GM12873 (cell line): ENCODE measurements at regions not wholly inside any gene's neighbourhood (a gene's known extent, or its start where the extent isn't known, plus 50 kb on each side); places are given as distances from the start of the nearest gene placed in this dataset.

Experiments used
- CTCF ChIP-seq: IDR thresholded peaks from 2 replicates; pipeline ENCODE4 v1.5.1; 2012; ENCODE audit warnings: low read depth, mild to moderate bottlenecking, moderate library complexity, low read length, control low read depth; ENCODE audit not compliant: insufficient read depth; ENCODE audit errors: missing control alignments

GRCh38 chr17:79167486-79167885, 92.9 kb downstream of the ENGASE start:
- no peak for TF ChIP-seq CTCF

DNA sequence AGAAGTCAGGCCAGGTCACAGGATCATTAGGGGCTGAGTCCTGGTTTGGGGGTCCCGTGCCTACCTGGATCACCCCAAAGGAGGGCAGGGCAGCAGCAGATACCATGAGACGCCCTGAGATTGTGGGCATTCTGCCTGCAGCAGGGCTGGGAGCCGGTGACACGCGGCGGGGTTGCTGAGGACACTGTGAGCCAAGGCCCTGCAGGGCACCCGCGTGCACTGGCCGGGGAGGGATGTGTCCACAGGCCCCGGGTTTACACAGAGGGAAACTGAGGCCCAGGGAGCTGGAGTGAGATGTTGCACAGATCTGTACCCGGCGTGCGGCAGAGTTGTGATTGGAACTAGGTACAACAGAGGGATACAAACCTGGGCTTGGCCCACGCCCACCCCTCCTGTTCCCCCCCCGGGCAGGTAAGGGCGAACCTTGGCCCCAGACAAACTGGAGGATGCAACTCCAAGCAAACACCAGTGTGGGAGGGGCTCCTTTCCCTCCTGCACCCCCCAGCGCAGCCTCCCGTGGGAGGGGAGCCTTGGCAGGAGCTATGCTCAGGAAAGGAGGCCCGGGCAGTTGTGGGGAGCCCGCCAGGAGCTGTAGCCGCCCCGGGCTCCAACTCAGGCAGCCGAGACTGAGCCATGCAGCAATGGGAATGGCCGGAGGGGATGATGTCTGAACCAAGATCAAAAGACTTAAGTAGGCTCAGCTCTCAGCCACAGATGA, 91.3 kb downstream of the ENGASE start:
- TF ChIP-seq CTCF: no peak

- no peak for TF ChIP-seq CTCF
Observed at GRCh38 chr17:79164913-79165695, 90.5 kb downstream of the ENGASE start.

GRCh38 chr17:79164408-79164807, 89.8 kb downstream of the ENGASE start:
- TF ChIP-seq CTCF: no peak

DNA sequence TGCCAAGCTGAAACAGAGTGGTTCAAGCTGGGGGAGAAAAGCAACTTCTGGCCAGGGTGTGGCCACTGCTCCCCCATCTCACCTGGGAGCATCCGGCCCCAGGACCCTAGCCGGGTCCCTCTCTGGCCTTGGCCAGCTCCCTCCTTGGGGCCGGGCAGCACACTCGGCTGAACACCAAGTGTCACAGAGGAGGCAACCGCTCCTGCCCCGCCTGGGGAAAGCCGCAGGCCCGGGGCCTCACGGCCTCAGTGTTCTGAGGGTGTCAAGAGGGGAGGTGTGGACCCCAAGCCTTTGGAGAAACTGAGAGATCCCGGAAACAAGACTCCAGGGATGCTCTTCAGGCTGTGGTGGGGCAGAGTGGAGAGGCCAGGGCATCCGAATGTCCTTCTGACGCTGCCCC, 88.4 kb downstream of the ENGASE start:
- no peak for TF ChIP-seq CTCF

DNA sequence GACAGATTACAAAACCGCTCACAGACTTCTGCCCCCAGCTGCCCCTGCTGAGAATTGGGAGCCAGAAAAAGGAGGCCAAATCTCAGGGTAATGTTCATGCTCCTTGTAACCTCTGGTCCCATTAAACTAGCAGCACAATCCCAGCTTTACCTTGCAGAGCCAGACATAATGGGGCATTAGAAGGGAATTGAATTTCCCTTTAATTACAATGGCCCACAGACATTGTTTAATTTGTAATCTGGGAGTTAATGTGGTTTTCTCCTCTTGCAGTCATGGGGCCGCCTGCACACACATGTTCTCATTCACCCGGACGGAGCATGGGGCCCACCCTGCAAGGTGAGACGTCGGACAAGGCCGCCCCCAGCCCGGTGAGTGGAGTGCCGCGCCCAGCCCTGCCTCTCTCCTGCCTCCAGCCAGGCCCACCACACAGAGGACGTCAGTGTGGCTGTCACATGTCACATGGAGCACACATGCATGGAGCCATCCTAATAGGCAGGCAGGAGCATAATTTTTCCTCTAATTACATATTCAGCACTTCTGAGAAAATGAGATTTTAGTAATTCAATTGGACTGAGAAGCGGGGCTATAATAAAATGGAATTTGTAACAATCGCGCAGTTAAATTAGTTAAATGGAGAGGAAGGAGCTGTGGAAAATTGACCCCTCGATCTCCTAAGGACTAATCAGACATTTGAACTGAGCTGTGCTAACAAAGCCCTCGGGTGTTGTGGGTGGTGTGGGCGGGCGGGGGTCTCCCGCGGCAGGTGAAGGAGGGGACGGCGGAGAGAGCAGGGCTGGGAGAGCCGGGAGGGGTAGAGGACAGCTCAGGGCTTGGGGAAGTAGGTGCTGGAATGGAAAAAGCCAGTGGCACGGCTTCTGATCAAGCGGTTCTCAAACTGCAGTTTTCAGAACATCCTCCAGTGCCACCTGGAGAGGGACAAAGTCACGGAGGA, 87.7 kb downstream of the ENGASE start:
- TF ChIP-seq CTCF: no peak

- no peak for TF ChIP-seq CTCF
Observed at GRCh38 chr17:79160980-79161636, 86.5 kb downstream of the ENGASE start.
